ENCODE measurements at regions not wholly inside any gene's neighbourhood (a gene's known extent, or its start where the extent isn't known, plus 50 kb on each side); places are given as distances from the start of the nearest gene placed in this dataset.
"Not testable (repeated sequence)": the region's sequence is repeated elsewhere in the genome, so short reads cannot be mapped to it uniquely, and the experiment has no call there.

GRCh38 chr5:116872486-116872885 is 297.9 kb upstream of the SEMA6A start:
- Histone ChIP-seq H3K27ac (no peak overlapping the region), H3K4me3 (no peak overlapping the region), H3K9me3 (no peaks in the 10 kb centered on the region), H3K4me1 (ENCODE audit: control insufficient read depth in 1 of 2, low read depth in 2 of 2) (no peaks in the 10 kb centered on the region), H3K36me3 (no peaks in the 10 kb centered on the region), H3K27me3 (replicated peaks; ENCODE audit: insufficient read depth) (no peaks in the 10 kb centered on the region)
- ATAC-seq (ENCODE audit: insufficient number of reproducible peaks, low FRiP score, low read depth), result no peak
- no peak for TF ChIP-seq CTCF (IDR thresholded peaks at IDR 0.05)
- no peak for DNase-seq (ENCODE audit: low spot score)

- DNase-seq (ENCODE audit: low spot score); ATAC-seq (ENCODE audit: insufficient number of reproducible peaks, low FRiP score, low read depth); H3K9me3 ChIP-seq; H3K36me3 ChIP-seq; H3K27me3 ChIP-seq (replicated peaks; ENCODE audit: insufficient read depth); H3K4me1 ChIP-seq (ENCODE audit: control insufficient read depth in 1 of 2, low read depth in 2 of 2); H3K27ac ChIP-seq; H3K4me3 ChIP-seq: not testable (repeated sequence)
Measured at GRCh38 chr5:116867825-116868224, 293.2 kb upstream of the SEMA6A start.

- no peak overlapping the region for H3K4me3 ChIP-seq
- H3K36me3 ChIP-seq, result no peaks in the 10 kb centered on the region
- ATAC-seq (ENCODE audit: insufficient number of reproducible peaks, low FRiP score, low read depth) (no peak), DNase-seq (ENCODE audit: low spot score) (no peak)
- TF ChIP-seq CTCF (IDR thresholded peaks at IDR 0.05), result no peak
- H3K4me1 ChIP-seq (ENCODE audit: control insufficient read depth in 1 of 2, low read depth in 2 of 2), result no peaks in the 10 kb centered on the region
- H3K9me3 ChIP-seq, result no peaks in the 10 kb centered on the region
- H3K27me3 ChIP-seq (replicated peaks; ENCODE audit: insufficient read depth), result no peaks in the 10 kb centered on the region
- no peak overlapping the region for H3K27ac ChIP-seq
Measured at GRCh38 chr5:116865651-116866050, 291.0 kb upstream of the SEMA6A start.

- DNase-seq (ENCODE audit: low spot score), result no peak
- no peak overlapping the region for H3K4me3 ChIP-seq
- no peaks in the 10 kb centered on the region for H3K9me3 ChIP-seq
- H3K27ac ChIP-seq, result no peak overlapping the region
- no peak for ATAC-seq (ENCODE audit: insufficient number of reproducible peaks, low FRiP score, low read depth)
- H3K4me1 ChIP-seq (ENCODE audit: control insufficient read depth in 1 of 2, low read depth in 2 of 2), result no peaks in the 10 kb centered on the region
- H3K27me3 ChIP-seq (replicated peaks; ENCODE audit: insufficient read depth), result no peaks in the 10 kb centered on the region
- H3K36me3 ChIP-seq, result no peaks in the 10 kb centered on the region
- no peak for TF ChIP-seq CTCF (IDR thresholded peaks at IDR 0.05)
Measured at GRCh38 chr5:116864838-116865190, 290.2 kb upstream of the SEMA6A start.

GRCh38 chr5:116864157-116864837 is 289.7 kb upstream of the SEMA6A start:
- DNase-seq (ENCODE audit: low spot score) (no peak), ATAC-seq (ENCODE audit: insufficient number of reproducible peaks, low FRiP score, low read depth) (no peak)
- Histone ChIP-seq H3K27me3 (replicated peaks; ENCODE audit: insufficient read depth) (no peaks in the 10 kb centered on the region), H3K36me3 (no peaks in the 10 kb centered on the region), H3K4me3 (no peak overlapping the region), H3K4me1 (ENCODE audit: control insufficient read depth in 1 of 2, low read depth in 2 of 2) (no peaks in the 10 kb centered on the region), H3K27ac (no peak overlapping the region), H3K9me3 (no peaks in the 10 kb centered on the region)
- TF ChIP-seq CTCF (IDR thresholded peaks at IDR 0.05), result no peak

Data from thoracic aorta (tissue), 2 donors.